TTC549 (cell line): ENCODE measurements at regions not wholly inside any gene's neighbourhood (a gene's known extent, or its start where the extent isn't known, plus 50 kb on each side); places are given as distances from the start of the nearest gene placed in this dataset.

ENCODE experiments used
- FAIRE-seq: peaks from 2 replicates; lab custom pipeline; 2012; peaks lifted over from hg19 to GRCh38; lab: Jason Lieb, UNC

DNA sequence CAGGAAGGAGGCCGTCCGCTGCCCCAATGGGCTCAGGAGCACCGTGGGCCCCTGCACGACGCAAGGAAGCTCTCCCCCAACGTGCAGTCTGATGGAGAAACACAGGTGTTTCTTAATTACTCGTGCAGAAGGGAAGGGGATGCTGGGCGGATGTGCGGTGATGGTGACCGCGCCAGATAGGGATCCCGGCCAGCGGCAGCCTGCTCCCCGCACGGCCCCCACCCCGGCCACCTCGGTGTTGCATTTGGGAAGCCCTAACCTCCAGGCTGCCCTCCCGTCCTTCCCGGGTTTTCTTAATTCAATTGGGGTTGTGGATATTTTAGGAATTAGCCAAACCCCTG lies 254.4 kb downstream of the ZNF536 start:
- no peak for FAIRE-seq

DNA sequence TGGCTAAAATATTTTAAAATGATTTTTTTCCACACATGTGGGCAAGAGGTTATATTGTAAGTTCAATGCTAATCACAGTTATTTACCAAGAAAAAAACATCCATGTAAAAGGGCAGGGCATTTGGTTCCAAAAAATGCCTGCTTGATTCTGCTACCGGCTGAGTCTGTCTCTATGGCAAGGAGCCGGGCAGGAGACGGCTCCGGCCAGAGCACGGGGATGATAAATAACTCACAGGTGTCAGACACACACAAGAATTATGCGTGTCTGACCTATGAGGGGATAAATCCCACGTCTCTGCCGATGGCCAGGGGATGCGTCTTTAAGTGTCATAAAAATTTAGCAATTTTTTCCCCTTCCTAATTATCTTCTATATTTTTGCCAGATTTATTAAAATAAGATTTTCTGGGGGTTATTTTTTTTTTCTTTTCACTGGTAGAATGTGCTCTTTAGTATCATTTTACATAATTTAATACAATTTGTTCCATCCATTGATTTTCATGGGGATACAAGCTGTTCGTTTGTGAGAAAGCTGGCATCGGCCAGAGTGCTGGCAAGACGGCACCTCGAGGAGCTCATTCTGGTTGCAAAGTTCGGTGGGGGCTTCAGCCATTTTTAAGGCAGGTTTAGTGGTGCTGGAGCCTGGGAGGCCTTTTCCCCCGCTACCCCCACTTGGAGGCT lies 253.9 kb downstream of the ZNF536 start:
- FAIRE-seq: no peak

DNA sequence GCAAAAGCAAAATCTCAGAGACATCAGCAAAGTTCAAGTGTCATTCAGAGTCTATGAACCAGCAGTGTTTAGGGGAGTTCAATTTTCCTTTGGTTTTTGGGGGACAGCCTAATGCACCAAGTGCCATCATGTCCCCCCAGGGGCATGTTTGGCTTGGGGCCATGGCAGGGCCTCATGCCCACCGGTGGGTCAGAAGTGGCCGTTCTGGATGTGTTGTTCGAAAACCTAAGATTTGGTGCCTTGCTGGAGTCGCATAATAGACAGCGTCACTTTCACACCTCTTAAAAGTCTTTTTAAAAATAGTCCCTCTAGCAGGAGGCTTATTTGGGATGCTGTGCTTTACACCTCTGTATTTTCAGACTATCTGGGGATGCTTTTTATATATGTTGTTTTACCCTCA lies 250.1 kb downstream of the ZNF536 start:
- no peak for FAIRE-seq

DNA sequence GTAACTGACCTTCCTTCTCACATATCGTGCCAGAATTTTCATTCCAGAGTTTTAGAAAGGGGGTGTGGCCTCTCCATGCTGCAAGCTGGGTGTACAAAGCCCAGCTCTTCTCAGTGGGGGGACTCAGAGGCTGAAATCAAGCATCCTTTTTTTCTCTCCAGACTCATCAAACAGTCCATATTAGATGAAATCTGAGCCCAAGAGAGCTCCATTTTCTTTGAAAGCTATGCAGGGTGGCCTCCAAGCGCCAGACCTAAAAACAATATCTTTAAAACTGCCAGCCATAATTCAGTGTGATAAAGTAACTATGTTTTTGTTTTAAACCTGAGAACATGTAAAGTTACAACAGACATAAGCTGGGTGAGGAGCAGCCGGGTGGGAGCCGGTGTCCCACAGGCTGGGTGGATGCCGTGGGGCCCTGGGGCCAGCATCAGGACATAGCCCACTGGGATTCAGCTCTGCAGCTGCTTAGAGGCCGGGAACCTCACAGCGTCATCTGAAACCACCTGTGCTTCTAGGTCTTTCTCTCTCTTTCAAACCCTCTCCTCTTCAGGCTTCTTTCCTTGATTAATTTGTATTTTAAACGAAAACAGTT lies 249.2 kb downstream of the ZNF536 start:
- FAIRE-seq: no peak

DNA sequence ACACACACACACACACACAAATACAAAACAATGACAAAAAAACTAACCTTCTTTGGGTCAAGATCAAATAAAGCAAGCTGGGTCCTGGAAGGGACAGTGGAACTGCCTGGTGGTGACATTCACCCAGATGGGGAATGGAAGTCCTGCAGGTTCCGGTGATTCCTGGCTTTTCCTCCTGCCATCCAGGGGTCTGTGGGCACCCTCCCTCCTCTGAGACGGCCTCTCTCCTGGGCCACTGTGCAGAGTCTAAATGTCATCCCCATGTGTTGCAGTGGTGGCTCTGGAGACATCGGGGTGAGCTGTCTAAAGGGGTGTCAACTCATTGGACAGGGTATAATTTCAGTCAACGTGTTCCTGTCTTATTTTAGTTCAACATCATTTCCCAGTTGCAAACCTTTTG lies 248.2 kb downstream of the ZNF536 start:
- FAIRE-seq: no peak

DNA sequence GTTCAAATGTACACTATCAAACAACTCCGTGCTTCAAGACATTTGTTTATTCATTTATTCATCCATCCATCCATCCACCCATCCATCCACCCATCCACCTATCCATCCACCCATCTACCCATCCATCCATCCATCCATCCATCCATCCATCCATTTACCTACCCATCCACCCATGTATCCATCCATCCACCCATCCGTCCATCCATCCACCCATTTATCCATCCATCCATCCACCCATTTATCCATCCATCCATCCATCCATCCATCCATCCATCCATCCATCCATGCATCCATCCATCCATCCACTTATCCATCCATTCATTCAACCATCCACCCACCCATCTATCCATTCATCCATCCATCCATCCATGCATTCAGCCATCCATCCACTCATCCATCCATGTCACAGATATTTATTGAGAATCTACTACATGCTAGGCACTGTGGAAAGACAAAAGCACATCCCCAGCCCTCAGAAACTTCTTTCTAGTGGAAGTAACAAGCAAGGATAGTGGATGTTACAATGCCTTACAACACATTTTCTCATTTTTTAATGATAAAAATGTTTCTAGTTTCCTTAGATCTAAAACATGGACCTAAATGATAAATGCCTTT lies 237.6 kb downstream of the ZNF536 start:
- no peak for FAIRE-seq

DNA sequence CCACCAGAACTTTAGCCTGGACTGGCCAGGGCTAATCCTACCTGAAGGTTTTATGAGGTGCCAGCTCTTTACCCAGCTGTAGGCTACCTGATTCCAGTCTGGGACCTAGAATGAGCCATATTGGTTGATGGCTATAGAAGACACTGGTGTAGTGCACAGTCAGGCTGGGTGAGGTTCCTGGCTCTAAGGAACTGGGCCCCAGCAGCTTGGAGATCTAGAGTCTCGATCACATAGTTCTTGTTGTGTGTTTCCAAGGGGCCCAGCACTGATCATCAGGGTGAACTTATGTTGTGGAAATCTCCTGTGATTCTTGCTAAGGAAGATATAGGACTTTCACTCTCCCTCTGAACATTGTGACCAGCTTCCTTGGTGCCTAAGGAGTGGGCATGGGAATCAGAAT lies 236.3 kb downstream of the ZNF536 start:
- no peak for FAIRE-seq
